Stimulated activated CD8-positive, alpha-beta memory T cell treated with anti-CD3 and anti-CD28 coated beads, Interleukin-2, amount 100 ng/mL, for 48 hours (primary cell): ENCODE measurements at regions not wholly inside any gene's neighbourhood (a gene's known extent, or its start where the extent isn't known, plus 50 kb on each side); places are given as distances from the start of the nearest gene placed in this dataset.
"Not testable (repeated sequence)": the region's sequence is repeated elsewhere in the genome, so short reads cannot be mapped to it uniquely, and the experiment has no call there.

Source experiments
- DNase-seq, 2 donors: peaks; one replicate each; pipeline ENCODE4 v3.0.0-alpha.2; 2020; ENCODE audit warnings: low read depth in 2 of 2

GRCh38 chr3:110470310-110470709 is 601.3 kb upstream of the NECTIN3 start:
- no peak for DNase-seq

GRCh38 chr3:110473405-110473804 is 598.2 kb upstream of the NECTIN3 start:
- no peak for DNase-seq

- no peak for DNase-seq
Observed at GRCh38 chr3:110474397-110474796, 597.2 kb upstream of the NECTIN3 start.

- DNase-seq = no peak
Observed at GRCh38 chr3:110478377-110479054, 593.1 kb upstream of the NECTIN3 start.

GRCh38 chr3:110479731-110480130 is 591.9 kb upstream of the NECTIN3 start:
- no peak for DNase-seq

- DNase-seq = no peak
Observed at GRCh38 chr3:110485389-110485788, 586.2 kb upstream of the NECTIN3 start.

- no peak for DNase-seq
Observed at GRCh38 chr3:110487840-110488239, 583.8 kb upstream of the NECTIN3 start.

- no peak for DNase-seq
Observed at GRCh38 chr3:110491413-110491812, 580.2 kb upstream of the NECTIN3 start.

- DNase-seq = no peak
Observed at GRCh38 chr3:110492876-110493275, 578.7 kb upstream of the NECTIN3 start.

GRCh38 chr3:110493438-110494092 is 578.1 kb upstream of the NECTIN3 start:
- no peak for DNase-seq

GRCh38 chr3:110494093-110494490 is 577.5 kb upstream of the NECTIN3 start:
- DNase-seq = no peak

GRCh38 chr3:110494728-110495127 is 576.9 kb upstream of the NECTIN3 start:
- no peak for DNase-seq

GRCh38 chr3:110495201-110495927 is 576.3 kb upstream of the NECTIN3 start:
- DNase-seq = no peak

- no peak for DNase-seq
Observed at GRCh38 chr3:110504401-110504800, 567.2 kb upstream of the NECTIN3 start.

GRCh38 chr3:110504901-110505300 is 566.7 kb upstream of the NECTIN3 start:
- no peak for DNase-seq

GRCh38 chr3:110506890-110507289 is 564.7 kb upstream of the NECTIN3 start:
- no peak for DNase-seq

- not testable (repeated sequence) for DNase-seq
Observed at GRCh38 chr3:110507570-110507969, 564.0 kb upstream of the NECTIN3 start.

GRCh38 chr3:110512961-110513360 is 558.7 kb upstream of the NECTIN3 start:
- DNase-seq = no peak

GRCh38 chr3:110518031-110518430 is 553.6 kb upstream of the NECTIN3 start:
- DNase-seq = no peak

GRCh38 chr3:110519071-110519470 is 552.5 kb upstream of the NECTIN3 start:
- DNase-seq = no peak

GRCh38 chr3:110521019-110521418 is 550.6 kb upstream of the NECTIN3 start:
- no peak for DNase-seq

- not testable (repeated sequence) for DNase-seq
Observed at GRCh38 chr3:110525558-110526064, 546.0 kb upstream of the NECTIN3 start.
